Mesenchymal stem cell (in vitro differentiated cells and primary cell): ENCODE measurements at regions not wholly inside any gene's neighbourhood (a gene's known extent, or its start where the extent isn't known, plus 50 kb on each side); places are given as distances from the start of the nearest gene placed in this dataset.

ENCODE experiments used
- DNase-seq: peaks from one replicate; pipeline ENCODE4 v3.0.0-alpha.2; 2013
- H2AFZ ChIP-seq: one replicate; pipeline ENCODE4 v1.6.1; 2013; ENCODE audit warnings: low read depth, mild to moderate bottlenecking, control low read depth, inconsistent platforms, low read length, moderate library complexity
- H2AK5ac ChIP-seq: 2 replicates; pipeline ENCODE4 v1.6.1; 2013; ENCODE audit warnings: low read length, moderate library complexity, mild to moderate bottlenecking, inconsistent platforms; ENCODE audit not compliant: severe bottlenecking
- H2BK120ac ChIP-seq: one replicate; pipeline ENCODE4 v1.6.1; 2013; ENCODE audit warnings: low read depth, mild to moderate bottlenecking, inconsistent platforms, low read length, moderate library complexity
- H2BK12ac ChIP-seq, 2 experiments: one replicate each; pipeline ENCODE4 v1.6.1; 2013; ENCODE audit warnings: inconsistent platforms in 2 of 2, low read length in 2 of 2, mild to moderate bottlenecking in 2 of 2, moderate library complexity in 2 of 2, control low read depth in 1 of 2
- H2BK15ac ChIP-seq: one replicate; pipeline ENCODE4 v1.6.1; 2013; ENCODE audit warnings: mild to moderate bottlenecking, low read depth, inconsistent platforms; ENCODE audit not compliant: poor library complexity, severe bottlenecking
- H2BK5ac ChIP-seq: 2 replicates; pipeline ENCODE4 v1.6.1; 2013; ENCODE audit warnings: low read depth, mild to moderate bottlenecking, low read length, control low read depth, inconsistent platforms; ENCODE audit not compliant: poor library complexity, severe bottlenecking
- H3K14ac ChIP-seq, 2 experiments: one replicate each; pipeline ENCODE4 v1.6.1; 2013; ENCODE audit warnings: inconsistent platforms in 2 of 2, low read length in 2 of 2, control low read depth in 1 of 2, mild to moderate bottlenecking in 1 of 2, moderate library complexity in 1 of 2
- H3K18ac ChIP-seq, 2 experiments: one replicate each; pipeline ENCODE4 v1.6.1; 2013; ENCODE audit warnings: inconsistent platforms in 2 of 2, low read length in 2 of 2, control low read depth in 1 of 2, low read depth in 1 of 2, mild to moderate bottlenecking in 1 of 2
- H3K23ac ChIP-seq, 2 experiments: one replicate each; pipeline ENCODE4 v1.6.1; 2013; ENCODE audit warnings: inconsistent platforms in 2 of 2, low read length in 2 of 2, mild to moderate bottlenecking in 2 of 2, moderate library complexity in 2 of 2, control low read depth in 1 of 2
- H3K27ac ChIP-seq: 2 replicates; pipeline ENCODE4 v1.5.1; 2013; ENCODE audit warnings: mild to moderate bottlenecking, moderate library complexity, low read length, control low read depth, inconsistent platforms; ENCODE audit not compliant: poor library complexity, severe bottlenecking
- H3K27me3 ChIP-seq, 2 experiments: 2 replicates each; pipeline versions ENCODE4 v1.6.1 to v1.7.0; 2013; ENCODE audit warnings: low read length in 2 of 2, mild to moderate bottlenecking in 2 of 2, moderate library complexity in 2 of 2, control low read depth in 1 of 2, inconsistent platforms in 1 of 2; ENCODE audit not compliant: control insufficient read depth in 1 of 2, insufficient read depth in 1 of 2
- H3K36me3 ChIP-seq, 2 experiments: 2 replicates each; pipeline versions ENCODE4 v1.6.1 to v1.7.0; 2013; ENCODE audit warnings: low read length in 2 of 2, control low read depth in 1 of 2, inconsistent platforms in 1 of 2, low read depth in 1 of 2, mild to moderate bottlenecking in 1 of 2; ENCODE audit not compliant: insufficient read depth in 2 of 2, control insufficient read depth in 1 of 2
- H3K4ac ChIP-seq, 2 experiments: one replicate each; pipeline ENCODE4 v1.6.1; 2013; ENCODE audit warnings: inconsistent platforms in 2 of 2, low read length in 2 of 2, mild to moderate bottlenecking in 2 of 2, moderate library complexity in 2 of 2, control low read depth in 1 of 2, low read depth in 1 of 2
- H3K4me1 ChIP-seq: 2 replicates; pipeline ENCODE4 v1.6.1; 2013; ENCODE audit warnings: low read depth, low read length, control low read depth; ENCODE audit not compliant: control insufficient read depth, insufficient read depth
- H3K4me2 ChIP-seq: 2 replicates; pipeline ENCODE4 v1.6.1; 2013; ENCODE audit warnings: low read length, mild to moderate bottlenecking, inconsistent platforms; ENCODE audit not compliant: poor library complexity, severe bottlenecking
- H3K4me3 ChIP-seq, 2 experiments: 2 replicates each; pipeline versions ENCODE4 v1.5.1 to v1.7.0; 2013; ENCODE audit warnings: low read length in 2 of 2, mild to moderate bottlenecking in 2 of 2, control low read depth in 1 of 2, low read depth in 1 of 2; ENCODE audit not compliant: insufficient read depth in 1 of 2
- H3K79me1 ChIP-seq: replicated peaks from 2 replicates; pipeline ENCODE4 v1.6.1; 2013; ENCODE audit warnings: mild to moderate bottlenecking, control low read depth, low read length, inconsistent platforms; ENCODE audit not compliant: poor library complexity, severe bottlenecking
- H3K9ac ChIP-seq: 2 replicates; pipeline ENCODE4 v1.7.0; 2013; ENCODE audit warnings: mild to moderate bottlenecking, low read length, moderate library complexity
- H3K9me3 ChIP-seq: 2 replicates; pipeline ENCODE4 v1.7.0; 2013; ENCODE audit warnings: mild to moderate bottlenecking, low read length; ENCODE audit not compliant: control insufficient read depth
- H4K8ac ChIP-seq: one replicate; pipeline ENCODE4 v1.6.1; 2013; ENCODE audit warnings: inconsistent platforms, mild to moderate bottlenecking, low read length, moderate library complexity
- H4K91ac ChIP-seq: one replicate; pipeline ENCODE4 v1.6.1; 2013; ENCODE audit warnings: mild to moderate bottlenecking, low read length, inconsistent platforms
- WGBS: methylation state at CpG from one replicate; pipeline ENCODE4 v1.1.7; 2013; ENCODE audit warnings: mixed read lengths; 5-methylcytosine and 5-hydroxymethylcytosine counted together

DNA sequence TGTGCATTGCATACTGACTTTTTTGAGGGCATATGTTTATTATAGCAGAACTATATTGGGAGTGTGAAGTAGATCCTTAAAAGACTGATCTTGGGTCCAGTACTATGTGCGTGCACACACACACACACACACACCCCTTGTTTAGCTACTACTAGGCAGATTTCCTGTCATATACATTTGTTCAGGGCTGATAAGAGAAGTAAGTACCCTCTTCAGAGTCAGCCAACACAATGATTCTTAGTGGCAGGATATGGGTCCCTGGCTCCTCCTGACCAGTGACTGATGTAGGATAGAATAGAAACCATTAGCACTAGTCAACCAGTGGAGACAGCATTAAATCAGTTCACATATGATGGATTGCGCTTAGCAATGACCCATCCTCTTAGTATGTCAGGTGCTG lies 76.2 kb upstream of the MIER3 start:
- Histone ChIP-seq H3K4me2 (no peak overlapping the region), H3K4ac (no peak overlapping the region), H4K8ac (no peak overlapping the region), H4K91ac (no peak overlapping the region), H3K9me3 (no peaks in the 10 kb centered on the region), H3K23ac (no peak overlapping the region), H3K79me1 (no peaks in the 10 kb centered on the region), H3K4me3 (no peak overlapping the region), H3K36me3 (no peaks in the 10 kb centered on the region), H2BK15ac (no peak overlapping the region), H3K27ac (no peak overlapping the region), H3K27me3 (no peaks in the 10 kb centered on the region), H3K18ac (no peak overlapping the region), H3K4me1 (peaks cover 2% of the 10 kb centered on the region), H2BK120ac (no peak overlapping the region), H2BK12ac (no peak overlapping the region), H3K14ac (no peak overlapping the region), H2AFZ (no peak overlapping the region), H2AK5ac (no peak overlapping the region), H3K9ac (no peak overlapping the region), H2BK5ac (no peak overlapping the region)
- DNase-seq = no peak
- WGBS = 80% methylated on average over 1 of the region's 2 CpGs

DNA sequence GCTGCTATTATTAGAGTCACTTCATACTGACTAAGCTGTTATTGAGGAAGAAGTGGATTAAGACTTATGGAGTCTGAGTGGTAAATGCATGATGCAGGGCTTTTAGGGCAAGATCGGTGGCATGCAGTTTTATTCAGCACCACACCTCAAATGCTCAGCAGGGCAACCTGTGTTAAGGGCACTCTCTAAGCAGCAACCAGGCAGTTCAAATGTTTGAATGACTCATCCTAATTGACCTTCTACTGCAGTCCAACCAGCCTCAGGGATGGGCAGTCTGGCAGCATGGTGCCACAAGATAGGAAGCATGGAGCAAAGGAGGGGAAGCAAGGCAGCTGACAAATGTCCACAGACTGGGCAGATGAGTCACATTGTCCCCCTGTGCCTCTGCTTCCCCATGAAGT lies 80.2 kb upstream of the MIER3 start:
- Histone ChIP-seq H3K36me3 (no peaks in the 10 kb centered on the region), H3K9me3 (no peaks in the 10 kb centered on the region), H3K4me3 (no peak overlapping the region), H4K8ac (no peak overlapping the region), H3K23ac (no peak overlapping the region), H4K91ac (no peak overlapping the region), H2BK12ac (no peak overlapping the region), H3K4me2 (no peak overlapping the region), H3K9ac (no peak overlapping the region), H2AFZ (no peak overlapping the region), H2AK5ac (no peak overlapping the region), H3K18ac (no peak overlapping the region), H2BK5ac (no peak overlapping the region), H3K79me1 (no peaks in the 10 kb centered on the region), H2BK15ac (no peak overlapping the region), H3K4ac (no peak overlapping the region), H3K14ac (no peak overlapping the region), H3K27ac (no peak overlapping the region), H3K4me1 (peaks cover 2% of the 10 kb centered on the region), H3K27me3 (peaks cover 0 to 5% of the 10 kb centered on the region in 2 experiments), H2BK120ac (no peak overlapping the region)
- DNase-seq = no peak
- 100% methylated on average over 1 of the region's 1 CpG for WGBS

DNA sequence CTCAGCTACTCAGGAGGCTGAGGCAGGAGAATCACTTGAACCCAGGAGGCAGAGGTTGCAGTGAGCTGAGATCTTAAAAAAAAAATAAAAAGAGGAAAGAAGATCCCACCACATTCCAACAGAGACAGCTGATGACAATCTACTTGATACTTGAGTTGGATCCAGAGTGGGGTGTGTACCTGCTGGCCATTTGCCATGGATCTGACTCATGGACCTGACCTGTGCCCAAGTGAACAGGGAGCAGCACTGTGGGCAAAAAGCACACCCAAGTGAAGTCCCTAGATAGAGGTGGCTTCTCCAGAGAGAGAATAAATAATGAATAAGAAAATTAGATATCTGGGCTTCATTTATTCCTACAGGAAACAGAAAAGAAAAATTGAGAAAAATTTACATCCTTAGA lies 81.2 kb upstream of the MIER3 start:
- no peak for DNase-seq
- Histone ChIP-seq H2BK15ac (no peak overlapping the region), H4K8ac (no peak overlapping the region), H3K4me2 (no peak overlapping the region), H3K9me3 (no peaks in the 10 kb centered on the region), H4K91ac (no peak overlapping the region), H3K27ac (no peak overlapping the region), H3K27me3 (peaks cover 0 to 5% of the 10 kb centered on the region in 2 experiments), H3K14ac (no peak overlapping the region), H2AFZ (no peak overlapping the region), H2AK5ac (no peak overlapping the region), H2BK5ac (no peak overlapping the region), H3K79me1 (no peaks in the 10 kb centered on the region), H2BK120ac (no peak overlapping the region), H3K36me3 (no peaks in the 10 kb centered on the region), H3K4ac (no peak overlapping the region), H3K18ac (no peak overlapping the region), H3K23ac (no peak overlapping the region), H3K4me1 (peaks cover 2% of the 10 kb centered on the region), H2BK12ac (no peak overlapping the region), H3K4me3 (no peak overlapping the region), H3K9ac (no peak overlapping the region)

GRCh38 chr5:57033503-57033902 lies 81.6 kb upstream of the MIER3 start:
- peaks cover 0 to 5% of the 10 kb centered on the region in 2 experiments for H3K27me3 ChIP-seq
- no peak overlapping the region for H4K8ac ChIP-seq
- peaks cover 2% of the 10 kb centered on the region for H3K4me1 ChIP-seq
- no peak overlapping the region for H3K14ac ChIP-seq
- H3K27ac ChIP-seq = no peak overlapping the region
- H2AFZ ChIP-seq = no peak overlapping the region
- H3K4me3 ChIP-seq = no peak overlapping the region
- H2BK5ac ChIP-seq = no peak overlapping the region
- no peak overlapping the region for H3K9ac ChIP-seq
- no peak for DNase-seq
- no peak overlapping the region for H3K4ac ChIP-seq
- H3K36me3 ChIP-seq = no peaks in the 10 kb centered on the region
- H2BK12ac ChIP-seq = no peak overlapping the region
- H2BK120ac ChIP-seq = no peak overlapping the region
- H2AK5ac ChIP-seq = no peak overlapping the region
- H2BK15ac ChIP-seq = no peak overlapping the region
- H3K4me2 ChIP-seq = no peak overlapping the region
- no peak overlapping the region for H3K23ac ChIP-seq
- no peaks in the 10 kb centered on the region for H3K9me3 ChIP-seq
- no peaks in the 10 kb centered on the region for H3K79me1 ChIP-seq
- H4K91ac ChIP-seq = no peak overlapping the region
- no peak overlapping the region for H3K18ac ChIP-seq
- WGBS = 75% methylated on average over 2 of the region's 2 CpGs
